ENCODE measurements at regions not wholly inside any gene's neighbourhood (a gene's known extent, or its start where the extent isn't known, plus 50 kb on each side); places are given as distances from the start of the nearest gene placed in this dataset.

DNA sequence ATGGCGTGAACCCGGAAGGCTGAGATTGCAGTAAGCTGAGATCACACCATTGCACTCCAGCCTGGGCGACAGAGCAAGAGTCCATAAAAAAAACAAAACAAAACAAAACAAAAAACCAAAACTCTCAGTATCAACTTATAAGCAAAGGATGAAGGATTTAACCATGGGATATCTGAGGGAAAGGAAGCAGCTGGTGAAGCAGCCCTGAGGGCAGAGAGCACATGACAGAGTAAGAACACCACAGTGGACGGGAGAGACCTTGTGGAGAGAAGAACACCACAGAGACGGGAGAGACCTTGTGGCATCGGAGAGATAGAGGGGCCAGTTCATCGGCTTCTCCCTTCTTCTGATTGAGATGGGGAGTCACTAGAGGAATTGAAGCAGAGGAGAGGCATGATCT, 697.2 kb downstream of the HDGFL1 start:
- Mint-ChIP-seq H3K36me3 (ENCODE audit: insufficient read depth) (no peaks in the 10 kb centered on the region), H3K4me3 (ENCODE audit: low read depth) (no peak overlapping the region), H3K27me3 (no peaks in the 10 kb centered on the region), H3K27ac (no peak overlapping the region), H3K9me3 (ENCODE audit: low read depth) (peaks cover 14% of the 10 kb centered on the region), H3K4me1 (ENCODE audit: low read depth) (no peaks in the 10 kb centered on the region)
- TF ChIP-seq, protein P1, sequence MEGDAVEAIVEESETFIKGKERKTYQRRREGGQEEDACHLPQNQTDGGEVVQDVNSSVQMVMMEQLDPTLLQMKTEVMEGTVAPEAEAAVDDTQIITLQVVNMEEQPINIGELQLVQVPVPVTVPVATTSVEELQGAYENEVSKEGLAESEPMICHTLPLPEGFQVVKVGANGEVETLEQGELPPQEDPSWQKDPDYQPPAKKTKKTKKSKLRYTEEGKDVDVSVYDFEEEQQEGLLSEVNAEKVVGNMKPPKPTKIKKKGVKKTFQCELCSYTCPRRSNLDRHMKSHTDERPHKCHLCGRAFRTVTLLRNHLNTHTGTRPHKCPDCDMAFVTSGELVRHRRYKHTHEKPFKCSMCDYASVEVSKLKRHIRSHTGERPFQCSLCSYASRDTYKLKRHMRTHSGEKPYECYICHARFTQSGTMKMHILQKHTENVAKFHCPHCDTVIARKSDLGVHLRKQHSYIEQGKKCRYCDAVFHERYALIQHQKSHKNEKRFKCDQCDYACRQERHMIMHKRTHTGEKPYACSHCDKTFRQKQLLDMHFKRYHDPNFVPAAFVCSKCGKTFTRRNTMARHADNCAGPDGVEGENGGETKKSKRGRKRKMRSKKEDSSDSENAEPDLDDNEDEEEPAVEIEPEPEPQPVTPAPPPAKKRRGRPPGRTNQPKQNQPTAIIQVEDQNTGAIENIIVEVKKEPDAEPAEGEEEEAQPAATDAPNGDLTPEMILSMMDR (IDR thresholded peaks at IDR 0.05; ENCODE audit: unreplicated experiment): no peak
- DNase-seq (ENCODE audit: low spot score, unreplicated experiment): no peak

DNA sequence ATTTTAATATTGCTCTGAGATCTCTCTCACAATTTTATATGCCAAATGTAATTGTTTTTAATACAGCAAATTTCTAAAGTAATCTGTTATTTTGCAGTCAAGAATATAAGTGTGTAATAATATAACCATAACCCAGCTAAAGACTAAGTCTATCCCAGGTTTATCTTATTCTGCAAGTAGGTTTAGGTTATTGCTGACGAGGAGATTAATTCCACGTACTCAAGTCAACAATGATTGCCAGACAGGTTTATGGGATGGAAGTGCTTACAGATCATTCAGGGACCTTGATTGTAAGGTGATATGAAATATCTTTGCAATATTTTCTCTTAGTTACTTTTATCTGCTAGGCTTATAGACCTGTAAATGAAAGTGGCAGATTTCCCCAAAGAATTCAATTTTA, 698.3 kb downstream of the HDGFL1 start:
- Mint-ChIP-seq H3K4me3 (ENCODE audit: low read depth) (no peak overlapping the region), H3K4me1 (ENCODE audit: low read depth) (no peaks in the 10 kb centered on the region)

DNA sequence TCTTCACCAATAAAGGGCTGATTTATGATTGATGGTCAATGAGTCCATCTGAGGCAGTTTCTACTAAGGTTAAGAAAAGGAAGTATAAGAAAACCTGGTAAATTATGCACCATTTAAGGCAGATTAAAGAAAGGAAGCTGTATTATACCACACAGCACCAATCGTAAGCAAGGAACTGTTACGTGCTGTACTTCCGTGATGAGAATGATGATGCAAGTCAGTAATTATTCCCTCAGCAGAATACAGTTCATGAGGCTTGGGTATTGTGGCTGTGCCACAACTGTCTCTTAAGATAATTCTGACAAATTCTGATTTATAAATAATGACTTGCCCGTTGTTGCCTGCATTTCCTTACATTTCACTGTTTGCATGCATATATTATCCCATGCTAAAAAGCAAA, 699.0 kb downstream of the HDGFL1 start:
- no peaks in the 10 kb centered on the region for H3K27me3 Mint-ChIP-seq

More for the DNA sequence above, 698.3 kb downstream of the HDGFL1 start:
- no peak overlapping the region for H3K27ac Mint-ChIP-seq
- peaks cover 13% of the 10 kb centered on the region for H3K9me3 Mint-ChIP-seq (ENCODE audit: low read depth)
- DNase-seq (ENCODE audit: low spot score, unreplicated experiment): no peak
- no peaks in the 10 kb centered on the region for H3K27me3 Mint-ChIP-seq
- H3K36me3 Mint-ChIP-seq (ENCODE audit: insufficient read depth): no peaks in the 10 kb centered on the region
- TF ChIP-seq, protein P1 (IDR thresholded peaks at IDR 0.05; ENCODE audit: unreplicated experiment): no peak

DNA sequence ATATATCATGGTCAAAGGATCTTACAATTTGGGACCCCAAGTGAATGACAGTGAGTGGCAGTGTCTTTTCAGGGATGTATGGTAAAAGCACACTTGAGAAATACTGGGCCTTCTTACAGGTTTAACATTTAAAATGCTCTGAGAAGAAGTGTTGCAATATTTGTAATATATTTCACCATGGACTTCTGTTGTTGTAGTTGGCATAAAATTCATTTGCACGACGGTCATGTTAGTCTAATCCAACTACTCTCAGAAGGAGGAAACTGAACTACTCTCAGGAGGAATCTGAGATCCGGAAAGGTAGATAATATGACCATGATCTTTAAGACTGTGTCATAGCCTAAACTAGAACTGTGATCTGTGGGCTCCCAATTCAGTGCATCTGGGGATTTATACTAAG, 700.1 kb downstream of the HDGFL1 start:
- Mint-ChIP-seq H3K4me3 (ENCODE audit: low read depth) (no peak overlapping the region), H3K27me3 (no peaks in the 10 kb centered on the region), H3K9me3 (ENCODE audit: low read depth) (peaks cover 10% of the 10 kb centered on the region), H3K36me3 (ENCODE audit: insufficient read depth) (no peaks in the 10 kb centered on the region), H3K27ac (no peak overlapping the region), H3K4me1 (ENCODE audit: low read depth) (no peaks in the 10 kb centered on the region)
- TF ChIP-seq, protein P1 (IDR thresholded peaks at IDR 0.05; ENCODE audit: unreplicated experiment): no peak
- DNase-seq (ENCODE audit: low spot score, unreplicated experiment): no peak

More for the DNA sequence above, 699.0 kb downstream of the HDGFL1 start:
- no peak overlapping the region for H3K27ac Mint-ChIP-seq
- TF ChIP-seq, protein P1 (IDR thresholded peaks at IDR 0.05; ENCODE audit: unreplicated experiment): no peak
- no peaks in the 10 kb centered on the region for H3K4me1 Mint-ChIP-seq (ENCODE audit: low read depth)
- DNase-seq (ENCODE audit: low spot score, unreplicated experiment): no peak
- no peak overlapping the region for H3K4me3 Mint-ChIP-seq (ENCODE audit: low read depth)
- peaks cover 10% of the 10 kb centered on the region for H3K9me3 Mint-ChIP-seq (ENCODE audit: low read depth)
- no peaks in the 10 kb centered on the region for H3K36me3 Mint-ChIP-seq (ENCODE audit: insufficient read depth)

DNA sequence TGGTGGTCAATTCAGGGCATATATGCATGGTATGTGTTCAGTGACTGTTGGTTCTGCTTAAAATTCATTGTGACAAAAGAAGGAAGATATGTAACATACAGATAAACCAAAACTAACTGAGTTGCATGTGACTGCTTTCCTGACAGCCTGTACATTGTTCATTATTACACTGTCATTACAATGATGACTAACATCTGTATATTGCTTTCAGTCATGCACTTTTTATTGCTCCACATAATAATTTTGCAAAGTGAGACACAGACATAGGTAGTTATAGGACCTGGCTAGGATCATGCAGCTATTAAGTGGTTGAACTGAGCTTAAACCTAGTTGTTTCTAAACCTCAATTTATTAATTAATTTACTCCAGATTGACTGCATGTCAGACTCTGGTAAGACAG, 703.2 kb downstream of the HDGFL1 start:
- Mint-ChIP-seq H3K4me3 (ENCODE audit: low read depth) (no peak overlapping the region), H3K27ac (no peak overlapping the region), H3K9me3 (ENCODE audit: low read depth) (no peaks in the 10 kb centered on the region), H3K27me3 (no peaks in the 10 kb centered on the region), H3K36me3 (ENCODE audit: insufficient read depth) (no peaks in the 10 kb centered on the region), H3K4me1 (ENCODE audit: low read depth) (no peaks in the 10 kb centered on the region)
- DNase-seq (ENCODE audit: low spot score, unreplicated experiment): no peak
- TF ChIP-seq, protein P1 (IDR thresholded peaks at IDR 0.05; ENCODE audit: unreplicated experiment): no peak

All from progenitor cell of endocrine pancreas (in vitro differentiated cells).